K562 (cell line): ENCODE measurements at regions not wholly inside any gene's neighbourhood (a gene's known extent, or its start where the extent isn't known, plus 50 kb on each side); places are given as distances from the start of the nearest gene placed in this dataset.

Source experiments
- BRD9 ChIP-seq: fragments of 450-650 bp; IDR thresholded peaks from 2 replicates; pipeline ENCODE4 v1.6.1; 2018; ENCODE audit warnings: low read depth; ENCODE audit not compliant: partially characterized antibody
- C11orf30 ChIP-seq: fragments of 450-650 bp; IDR thresholded peaks from 2 replicates; pipeline ENCODE4 v1.6.1; 2016; ENCODE audit warnings: low read depth, mild to moderate bottlenecking
- HIVEP1 ChIP-seq: fragments of 250-450 bp; sonication (Bioruptor Pico); IDR thresholded peaks from 2 replicates; pipeline ENCODE4 v1.4.0; 2020; ENCODE audit warnings: mild to moderate bottlenecking
- MAFG ChIP-seq: fragments of 450-650 bp; conservative IDR thresholded peaks from 2 replicates; pipeline ENCODE4 v1.6.1; 2016; ENCODE audit warnings: missing genetic modification characterization, missing compliant biosample characterization
- MBD2 ChIP-seq: sonication (generic); IDR thresholded peaks from 2 replicates; pipeline ENCODE4 v1.6.1; 2016; ENCODE audit warnings: low read depth, borderline replicate concordance
- NCOA1 ChIP-seq: fragments of 450-650 bp; IDR thresholded peaks from 2 replicates; pipeline ENCODE4 v1.6.1; 2016; ENCODE audit warnings: low read depth
- NCOA2 ChIP-seq, 2 experiments: fragments of 450-650 bp; IDR thresholded peaks; 2 replicates each; pipeline ENCODE4 v1.6.1; 2018; ENCODE audit warnings: mild to moderate bottlenecking in 2 of 2, moderate library complexity in 1 of 2; ENCODE audit not compliant: partially characterized antibody in 2 of 2
- NFIX ChIP-seq: fragments of 250-450 bp; sonication (Bioruptor Pico); IDR thresholded peaks from 2 replicates; pipeline ENCODE4 v1.4.0; 2020; ENCODE audit warnings: low read depth, mild to moderate bottlenecking, moderate library complexity
- NFRKB ChIP-seq: fragments of 450-650 bp; IDR thresholded peaks from 2 replicates; pipeline ENCODE4 v1.6.1; 2016; ENCODE audit warnings: low read depth
- NR4A1 ChIP-seq, 2 experiments: fragments of 250-450 bp in 1 of 2; fragments of 450-650 bp in 1 of 2; sonication (Bioruptor Pico) in 1 of 2; IDR thresholded peaks; 2 replicates each; pipeline versions ENCODE4 v1.4.0 to v1.6.1; 2016 to 2020; ENCODE audit warnings: mild to moderate bottlenecking in 2 of 2, missing compliant biosample characterization in 1 of 2, missing genetic modification characterization in 1 of 2, moderate library complexity in 1 of 2
- PHTF2 ChIP-seq: fragments of 250-450 bp; sonication (Bioruptor Pico); IDR thresholded peaks from 2 replicates; pipeline ENCODE4 v1.5.0; 2021; ENCODE audit warnings: mild to moderate bottlenecking
- POLR2A ChIP-seq: fragments of 450-650 bp; conservative IDR thresholded peaks from 2 replicates; pipeline ENCODE4 v1.6.1; 2016
- PTRF ChIP-seq: fragments of 450-650 bp; IDR thresholded peaks from 2 replicates; pipeline ENCODE4 v1.6.1; 2016; ENCODE audit warnings: mild to moderate bottlenecking, missing genetic modification characterization, missing compliant biosample characterization
- PTTG1 ChIP-seq: fragments of 450-650 bp; IDR thresholded peaks from 2 replicates; pipeline ENCODE4 v1.6.1; 2016; ENCODE audit warnings: low read depth, mild to moderate bottlenecking, missing genetic modification characterization, missing compliant biosample characterization
- RBM17 ChIP-seq: fragments of 200-400 bp; formaldehyde crosslinking; IDR thresholded peaks from 2 replicates; pipeline ENCODE4 v1.6.1; 2017; ENCODE audit warnings: low read depth, mild to moderate bottlenecking, low read length, borderline replicate concordance
- RBM22 ChIP-seq: fragments of 200-400 bp; formaldehyde crosslinking; IDR thresholded peaks from 2 replicates; pipeline ENCODE4 v1.6.1; 2018; ENCODE audit warnings: low read length, low read depth; ENCODE audit not compliant: poor library complexity, severe bottlenecking
- RUNX1 ChIP-seq: sonication (generic); IDR thresholded peaks from 2 replicates; pipeline ENCODE4 v1.6.1; 2016; ENCODE audit warnings: antibody characterized with exemption, low read depth
- SMC3 ChIP-seq: conservative IDR thresholded peaks from 2 replicates; pipeline ENCODE4 v1.6.1; 2011; ENCODE audit warnings: low read depth, low read length, improper control_type of control experiment; ENCODE audit not compliant: insufficient read depth
- SREBF2 ChIP-seq: sonication (generic); formaldehyde crosslinking; IDR thresholded peaks from 2 replicates; pipeline ENCODE4 v1.4.0; 2020; ENCODE audit warnings: mild to moderate bottlenecking, missing genetic modification reagents
- TCF7L2 ChIP-seq: fragments of 150-350 bp; IDR thresholded peaks from 2 replicates; pipeline ENCODE4 v1.6.1; 2016; ENCODE audit warnings: low read depth, mild to moderate bottlenecking, low read length, moderate library complexity
- TGIF2 ChIP-seq: sonication (generic); formaldehyde crosslinking; IDR thresholded peaks from 2 replicates; pipeline ENCODE4 v1.8.1; 2022; ENCODE audit warnings: mild to moderate bottlenecking, missing genetic modification reagents, moderate library complexity
- THRAP3 ChIP-seq: fragments of 450-650 bp; IDR thresholded peaks from 2 replicates; pipeline ENCODE4 v1.6.1; 2016; ENCODE audit warnings: mild to moderate bottlenecking, inconsistent platforms, borderline replicate concordance
- ZNF586 ChIP-seq: fragments of 450-650 bp; formaldehyde crosslinking; conservative IDR thresholded peaks from 2 replicates; pipeline ENCODE4 v1.4.0; 2020; ENCODE audit warnings: mild to moderate bottlenecking, moderate library complexity
- TF ChIP-seq, protein P1 (sequence below): sonication (generic); formaldehyde crosslinking; IDR thresholded peaks from 2 replicates; pipeline ENCODE4 v1.9.0; 2022; ENCODE audit warnings: mild to moderate bottlenecking, missing genetic modification reagents
- TF ChIP-seq, protein P2 (sequence below): fragments of 450-650 bp; formaldehyde crosslinking; IDR thresholded peaks from 2 replicates; pipeline ENCODE4 v1.4.0; 2022; ENCODE audit warnings: missing genetic modification characterization
- TF ChIP-seq, protein P3 (sequence below): IDR thresholded peaks from 2 replicates; pipeline ENCODE4 v1.6.1; 2014; ENCODE audit warnings: antibody characterized with exemption

DNA sequence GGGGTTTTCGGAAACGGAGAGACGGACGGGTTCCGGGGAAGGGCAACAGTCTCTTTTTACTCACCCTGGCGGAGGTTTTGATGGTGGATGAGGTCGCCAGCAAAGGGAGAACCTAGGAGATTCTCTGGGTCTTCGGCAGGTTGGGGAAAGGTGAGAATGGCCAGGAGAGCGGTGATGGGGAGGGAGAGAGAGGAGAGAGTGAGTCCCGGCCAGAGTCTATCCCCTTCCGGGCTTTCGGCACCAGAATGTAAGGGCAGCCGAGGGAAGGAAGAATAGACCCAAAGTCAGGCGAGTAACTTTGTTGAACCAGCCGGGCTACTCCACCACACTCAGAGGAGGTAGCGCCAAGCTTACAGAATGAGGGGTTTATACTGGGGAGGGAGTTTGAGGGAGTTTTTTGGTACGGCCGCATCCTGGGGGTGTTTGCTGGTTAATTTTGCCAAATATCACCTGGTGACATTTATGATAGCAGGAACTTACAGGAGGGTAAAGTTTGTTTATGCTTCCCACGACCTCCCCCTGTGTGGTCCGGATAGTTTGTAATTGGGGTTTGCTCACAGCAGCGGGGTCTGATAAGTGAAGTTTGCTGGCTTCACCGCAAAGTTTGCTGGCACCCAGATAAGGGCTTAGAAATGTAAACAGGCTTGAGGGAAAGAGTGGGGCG is 141.1 kb upstream of the ETV3 start (continued):
- TF ChIP-seq, protein P1, sequence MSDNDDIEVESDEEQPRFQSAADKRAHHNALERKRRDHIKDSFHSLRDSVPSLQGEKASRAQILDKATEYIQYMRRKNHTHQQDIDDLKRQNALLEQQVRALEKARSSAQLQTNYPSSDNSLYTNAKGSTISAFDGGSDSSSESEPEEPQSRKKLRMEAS (CRISPR knock-in tag) = no peak
- TF ChIP-seq ZNF586 (no peak), TGIF2 (no peak), NFRKB (0 out of 2 replicates have a peak, but pooled peaks have one; percentile 10), PTTG1 (tag) (no peak), HIVEP1 (CRISPR knock-in tag) (no peak), NFIX (CRISPR knock-in tag) (no peak), RUNX1 (peak; percentile 97), PHTF2 (CRISPR knock-in tag) (no peak), RBM22 (no peak), NCOA1 (peak; percentile 84), MAFG (tag) (no peak), POLR2A (no peak), TCF7L2 (peak; percentile 61; the same call in 1 of the 2 replicates), NR4A1 (CRISPR knock-in tag; IDR thresholded peaks at IDR 0.05) (no peak), NR4A1 (tag; IDR thresholded peaks at IDR 0.05) (peak; percentile 81), PTRF (tag) (no peak), SMC3 (no peak), BRD9 (no peak), NCOA2 (IDR thresholded peaks at IDR 0.05; ENCODE audit: partially characterized antibody in 2 of 2) (peak in 1 of 2 experiments; percentile 69), C11orf30 (no peak), RBM17 (no peak), SREBF2 (no peak), THRAP3 (no peak), MBD2 (peak; percentile 82)
- TF ChIP-seq, protein P2, sequence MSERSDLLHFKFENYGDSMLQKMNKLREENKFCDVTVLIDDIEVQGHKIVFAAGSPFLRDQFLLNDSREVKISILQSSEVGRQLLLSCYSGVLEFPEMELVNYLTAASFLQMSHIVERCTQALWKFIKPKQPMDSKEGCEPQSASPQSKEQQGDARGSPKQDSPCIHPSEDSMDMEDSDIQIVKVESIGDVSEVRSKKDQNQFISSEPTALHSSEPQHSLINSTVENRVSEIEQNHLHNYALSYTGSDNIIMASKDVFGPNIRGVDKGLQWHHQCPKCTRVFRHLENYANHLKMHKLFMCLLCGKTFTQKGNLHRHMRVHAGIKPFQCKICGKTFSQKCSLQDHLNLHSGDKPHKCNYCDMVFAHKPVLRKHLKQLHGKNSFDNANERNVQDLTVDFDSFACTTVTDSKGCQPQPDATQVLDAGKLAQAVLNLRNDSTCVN (CRISPR knock-in tag) = peak; percentile 13; the same call in 1 of the 2 replicates
- TF ChIP-seq, protein P3, sequence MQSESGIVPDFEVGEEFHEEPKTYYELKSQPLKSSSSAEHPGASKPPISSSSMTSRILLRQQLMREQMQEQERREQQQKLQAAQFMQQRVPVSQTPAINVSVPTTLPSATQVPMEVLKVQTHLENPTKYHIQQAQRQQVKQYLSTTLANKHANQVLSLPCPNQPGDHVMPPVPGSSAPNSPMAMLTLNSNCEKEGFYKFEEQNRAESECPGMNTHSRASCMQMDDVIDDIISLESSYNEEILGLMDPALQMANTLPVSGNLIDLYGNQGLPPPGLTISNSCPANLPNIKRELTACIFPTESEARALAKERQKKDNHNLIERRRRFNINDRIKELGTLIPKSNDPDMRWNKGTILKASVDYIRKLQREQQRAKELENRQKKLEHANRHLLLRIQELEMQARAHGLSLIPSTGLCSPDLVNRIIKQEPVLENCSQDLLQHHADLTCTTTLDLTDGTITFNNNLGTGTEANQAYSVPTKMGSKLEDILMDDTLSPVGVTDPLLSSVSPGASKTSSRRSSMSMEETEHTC = no peak; the same call in 1 of the 2 replicates
